Brain pericyte (primary cell): ENCODE measurements at regions not wholly inside any gene's neighbourhood (a gene's known extent, or its start where the extent isn't known, plus 50 kb on each side); places are given as distances from the start of the nearest gene placed in this dataset.
A peak's percentile ranks its signal among the peaks of the same experiment; 100 is the strongest.
"Not testable (repeated sequence)": the region's sequence is repeated elsewhere in the genome, so short reads cannot be mapped to it uniquely, and the experiment has no call there.

Experiments
- DNase-seq: peaks from one replicate; pipeline ENCODE4 v3.0.0-alpha.2; 2012; ENCODE audit warnings: low read depth, low spot score

- DNase-seq, result no peak
Measured at GRCh38 chr11:128161994-128162393, 425.4 kb downstream of the ETS1 start.

GRCh38 chr11:128161436-128161835, 425.9 kb downstream of the ETS1 start:
- no peak for DNase-seq

GRCh38 chr11:128158860-128159259, 428.5 kb downstream of the ETS1 start:
- no peak for DNase-seq

- peak; percentile 51 for DNase-seq
Measured at GRCh38 chr11:128157423-128158298, 429.7 kb downstream of the ETS1 start.

GRCh38 chr11:128156486-128156885, 430.9 kb downstream of the ETS1 start:
- no peak for DNase-seq

- DNase-seq, result no peak
Measured at GRCh38 chr11:128155590-128155989, 431.8 kb downstream of the ETS1 start.

- no peak for DNase-seq
Measured at GRCh38 chr11:128153697-128154048, 433.7 kb downstream of the ETS1 start.

- DNase-seq, result no peak
Measured at GRCh38 chr11:128152796-128153696, 434.3 kb downstream of the ETS1 start.

GRCh38 chr11:128151780-128152179, 435.6 kb downstream of the ETS1 start:
- DNase-seq, result no peak

GRCh38 chr11:128151338-128151737, 436.0 kb downstream of the ETS1 start:
- no peak for DNase-seq

GRCh38 chr11:128148208-128148607, 439.1 kb downstream of the ETS1 start:
- DNase-seq, result no peak

GRCh38 chr11:128146926-128147605, 440.3 kb downstream of the ETS1 start:
- no peak for DNase-seq

- DNase-seq, result not testable (repeated sequence)
Measured at GRCh38 chr11:128140293-128140692, 447.1 kb downstream of the ETS1 start.

GRCh38 chr11:128135451-128135850, 451.9 kb downstream of the ETS1 start:
- no peak for DNase-seq

- no peak for DNase-seq
Measured at GRCh38 chr11:128133501-128133900, 453.9 kb downstream of the ETS1 start.

GRCh38 chr11:128130052-128130451, 457.3 kb downstream of the ETS1 start:
- no peak for DNase-seq

GRCh38 chr11:128125723-128126122, 461.6 kb downstream of the ETS1 start:
- DNase-seq, result no peak

- DNase-seq, result no peak
Measured at GRCh38 chr11:128116885-128117284, 470.5 kb downstream of the ETS1 start.

GRCh38 chr11:128116447-128116846, 470.9 kb downstream of the ETS1 start:
- DNase-seq, result no peak

GRCh38 chr11:128105950-128106349, 481.4 kb downstream of the ETS1 start:
- no peak for DNase-seq

GRCh38 chr11:128105511-128105910, 481.8 kb downstream of the ETS1 start:
- DNase-seq, result no peak

- no peak for DNase-seq
Measured at GRCh38 chr11:128103278-128103873, 484.0 kb downstream of the ETS1 start.
